ENCODE measurements at regions not wholly inside any gene's neighbourhood (a gene's known extent, or its start where the extent isn't known, plus 50 kb on each side); places are given as distances from the start of the nearest gene placed in this dataset.
"Not testable (repeated sequence)": the region's sequence is repeated elsewhere in the genome, so short reads cannot be mapped to it uniquely, and the experiment has no call there.

DNA sequence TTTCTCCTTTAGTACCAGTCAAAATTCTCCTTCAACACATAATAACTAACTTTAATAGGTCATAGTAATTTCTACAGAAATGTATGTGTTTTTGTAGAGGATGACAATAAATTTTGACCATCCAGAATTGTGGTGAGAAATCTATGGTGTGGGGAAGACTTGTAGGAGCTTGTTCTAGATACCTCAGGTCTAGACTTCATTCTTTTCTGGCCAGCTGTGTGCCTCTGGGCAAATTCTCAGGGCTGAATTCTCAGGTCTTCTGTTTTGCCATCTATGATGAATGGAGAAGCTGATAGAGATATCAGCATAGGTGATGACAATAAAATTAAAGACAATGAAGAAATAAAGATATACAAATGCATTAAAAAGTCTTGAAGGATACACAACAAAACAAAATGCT is 298.6 kb upstream of the MEF2C start:
- Histone ChIP-seq H3K27ac (no peak overlapping the region), H3K9me3 (no peaks in the 10 kb centered on the region), H3K4me3 (no peak overlapping the region), H3K4me1 (no peaks in the 10 kb centered on the region), H3K27me3 (no peaks in the 10 kb centered on the region), H3K36me3 (replicated peaks in 1 of 2; ENCODE audit: insufficient read depth in 1 of 2, low read depth in 2 of 2) (no peaks in the 10 kb centered on the region)
- intact Hi-C loops (cut with DNase I): no loop called here
- ATAC-seq: no peak
- TF ChIP-seq, protein P1, sequence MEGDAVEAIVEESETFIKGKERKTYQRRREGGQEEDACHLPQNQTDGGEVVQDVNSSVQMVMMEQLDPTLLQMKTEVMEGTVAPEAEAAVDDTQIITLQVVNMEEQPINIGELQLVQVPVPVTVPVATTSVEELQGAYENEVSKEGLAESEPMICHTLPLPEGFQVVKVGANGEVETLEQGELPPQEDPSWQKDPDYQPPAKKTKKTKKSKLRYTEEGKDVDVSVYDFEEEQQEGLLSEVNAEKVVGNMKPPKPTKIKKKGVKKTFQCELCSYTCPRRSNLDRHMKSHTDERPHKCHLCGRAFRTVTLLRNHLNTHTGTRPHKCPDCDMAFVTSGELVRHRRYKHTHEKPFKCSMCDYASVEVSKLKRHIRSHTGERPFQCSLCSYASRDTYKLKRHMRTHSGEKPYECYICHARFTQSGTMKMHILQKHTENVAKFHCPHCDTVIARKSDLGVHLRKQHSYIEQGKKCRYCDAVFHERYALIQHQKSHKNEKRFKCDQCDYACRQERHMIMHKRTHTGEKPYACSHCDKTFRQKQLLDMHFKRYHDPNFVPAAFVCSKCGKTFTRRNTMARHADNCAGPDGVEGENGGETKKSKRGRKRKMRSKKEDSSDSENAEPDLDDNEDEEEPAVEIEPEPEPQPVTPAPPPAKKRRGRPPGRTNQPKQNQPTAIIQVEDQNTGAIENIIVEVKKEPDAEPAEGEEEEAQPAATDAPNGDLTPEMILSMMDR (IDR thresholded peaks at IDR 0.05): no peak
- no peak for TF ChIP-seq POLR2A (IDR thresholded peaks at IDR 0.05)
- no peak for DNase-seq

DNA sequence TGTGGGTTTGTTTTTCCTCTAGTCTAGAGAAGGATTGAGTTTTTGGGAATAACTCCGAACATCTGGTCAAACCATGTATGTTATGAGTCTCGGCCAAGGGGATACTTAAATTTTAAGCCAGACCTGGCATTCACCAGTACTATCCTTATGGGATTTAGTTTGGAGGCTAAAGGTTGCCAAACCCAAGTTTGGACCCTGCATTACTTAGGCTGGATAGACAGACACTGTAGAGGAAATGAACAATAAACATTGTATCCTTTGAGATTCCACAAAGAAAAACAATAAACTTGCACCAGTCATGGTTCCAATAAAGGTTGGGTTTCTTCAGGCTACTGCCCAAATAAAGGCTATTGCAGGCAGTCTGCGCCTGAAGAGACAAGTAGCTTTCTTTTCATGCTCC is 296.7 kb upstream of the MEF2C start:
- H3K27ac ChIP-seq: no peak overlapping the region
- H3K36me3 ChIP-seq (replicated peaks in 1 of 2; ENCODE audit: insufficient read depth in 1 of 2, low read depth in 2 of 2): no peaks in the 10 kb centered on the region

DNA sequence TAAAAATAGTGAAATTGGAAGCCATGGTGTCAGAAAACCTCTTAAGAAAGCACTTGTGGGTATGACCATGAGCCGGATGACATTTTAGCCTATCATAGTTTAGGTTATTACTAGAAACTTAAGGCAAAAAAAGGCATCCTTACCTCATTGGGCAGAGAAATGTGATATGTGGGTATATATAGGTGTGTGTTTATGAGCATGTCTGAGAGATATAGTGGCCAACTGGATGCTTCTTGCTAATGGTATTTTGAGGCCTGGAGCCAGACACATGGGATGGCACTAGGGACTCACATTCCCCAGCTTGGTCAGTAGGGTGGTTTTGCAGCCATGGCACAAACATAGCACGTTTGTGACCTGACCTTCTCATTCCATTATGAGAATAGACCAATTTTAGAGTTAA is 295.6 kb upstream of the MEF2C start:
- no peak for TF ChIP-seq POLR2A (IDR thresholded peaks at IDR 0.05)
- TF ChIP-seq, protein P1 (IDR thresholded peaks at IDR 0.05): no peak
- intact Hi-C loops (cut with DNase I): no loop called here

More for the DNA sequence above, 296.7 kb upstream of the MEF2C start:
- intact Hi-C loops (cut with DNase I): no loop called here
- H3K4me3 ChIP-seq: no peak overlapping the region
- no peaks in the 10 kb centered on the region for H3K9me3 ChIP-seq
- WGBS, 2 donors: 75 to 78% methylated on average over 3 of the region's 3 CpGs
- no peak for DNase-seq
- H3K4me1 ChIP-seq: no peaks in the 10 kb centered on the region
- TF ChIP-seq POLR2A (IDR thresholded peaks at IDR 0.05): no peak
- TF ChIP-seq, protein P1 (IDR thresholded peaks at IDR 0.05): no peak
- no peak for ATAC-seq
- H3K27me3 ChIP-seq: no peaks in the 10 kb centered on the region

DNA sequence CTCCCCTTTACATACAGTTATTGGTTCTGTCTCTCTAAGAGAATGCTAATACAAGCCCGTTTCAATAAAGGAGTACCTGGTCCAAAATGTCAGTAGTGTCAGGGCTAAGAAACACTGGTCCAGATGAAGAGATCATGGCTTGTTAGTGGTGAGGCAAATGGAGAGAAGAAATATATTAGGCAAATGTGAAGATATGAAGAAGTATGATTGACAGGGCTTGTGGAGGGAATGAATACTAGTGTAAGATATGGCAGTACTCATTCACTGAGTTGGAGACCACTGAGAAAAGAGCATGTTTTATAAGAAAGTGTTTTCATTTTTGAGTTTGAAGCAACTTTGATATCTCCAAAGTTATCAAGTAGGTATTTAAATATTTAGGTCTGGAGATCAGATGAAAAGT is 290.5 kb upstream of the MEF2C start:
- no peak for TF ChIP-seq POLR2A (IDR thresholded peaks at IDR 0.05)
- TF ChIP-seq, protein P1 (IDR thresholded peaks at IDR 0.05): no peak
- intact Hi-C loops (cut with DNase I): no loop called here
- Histone ChIP-seq H3K9me3 (no peaks in the 10 kb centered on the region), H3K36me3 (replicated peaks in 1 of 2; ENCODE audit: insufficient read depth in 1 of 2, low read depth in 2 of 2) (no peaks in the 10 kb centered on the region), H3K27ac (no peak overlapping the region), H3K4me3 (no peak overlapping the region), H3K4me1 (no peaks in the 10 kb centered on the region), H3K27me3 (no peaks in the 10 kb centered on the region)
- no peak for DNase-seq
- WGBS, 2 donors: 68 to 83% methylated on average over 1 of the region's 1 CpG
- no peak for ATAC-seq

More for the DNA sequence above, 295.6 kb upstream of the MEF2C start:
- Histone ChIP-seq H3K4me3 (no peak overlapping the region), H3K9me3 (no peaks in the 10 kb centered on the region), H3K36me3 (replicated peaks in 1 of 2; ENCODE audit: insufficient read depth in 1 of 2, low read depth in 2 of 2) (no peaks in the 10 kb centered on the region), H3K4me1 (no peaks in the 10 kb centered on the region), H3K27me3 (no peaks in the 10 kb centered on the region), H3K27ac (no peak overlapping the region)
- DNase-seq (no peak), ATAC-seq (no peak)
- whole genome bisulfite sequencing, 2 donors: 68 to 77% methylated on average over 2 of the region's 2 CpGs

DNA sequence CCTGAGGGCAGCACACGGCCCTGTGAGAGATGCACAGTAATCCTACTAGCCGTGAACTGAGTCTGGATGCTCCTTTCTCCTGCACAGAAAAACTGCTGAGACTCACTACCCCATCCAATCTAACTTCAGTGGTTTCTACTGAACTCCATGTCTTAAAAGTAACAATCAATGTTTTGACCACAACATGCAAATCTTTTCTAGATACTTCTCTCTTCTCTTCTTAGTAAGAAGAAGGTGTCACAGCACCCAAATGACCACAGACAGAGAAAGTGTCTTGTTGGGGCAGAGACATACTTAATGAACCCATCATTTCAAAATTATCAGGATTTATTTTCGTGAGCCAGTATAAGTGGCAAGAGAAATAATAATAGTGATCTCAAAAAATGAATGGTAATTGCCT is 285.8 kb upstream of the MEF2C start:
- no peak for DNase-seq
- Histone ChIP-seq H3K27me3 (no peaks in the 10 kb centered on the region), H3K27ac (no peak overlapping the region)

DNA sequence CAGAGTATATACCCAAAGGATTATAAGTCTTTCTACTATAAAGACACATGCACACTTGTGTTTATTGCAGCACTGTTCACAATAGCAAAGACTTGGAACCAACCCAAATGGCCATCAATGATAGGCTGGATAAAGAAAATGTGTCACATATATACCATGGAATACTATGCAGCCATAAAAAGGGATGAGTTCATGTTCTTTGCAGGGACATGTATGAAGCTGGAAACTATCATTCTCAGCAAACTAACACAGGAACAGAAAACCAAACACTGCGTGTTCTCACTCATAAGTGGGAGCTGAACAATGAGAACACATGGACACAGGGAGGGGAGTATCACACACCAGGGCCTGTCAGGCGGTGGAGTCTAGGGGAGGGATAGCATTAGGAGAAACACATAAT is 281.7 kb upstream of the MEF2C start:
- H3K27me3 ChIP-seq; DNase-seq; H3K9me3 ChIP-seq; H3K27ac ChIP-seq; H3K4me1 ChIP-seq; intact Hi-C loops (cut with DNase I); H3K36me3 ChIP-seq (replicated peaks in 1 of 2; ENCODE audit: insufficient read depth in 1 of 2, low read depth in 2 of 2); H3K4me3 ChIP-seq; ATAC-seq: not testable (repeated sequence)
- 90 to 94% methylated on average over 2 of the region's 2 CpGs for WGBS, 2 donors

More for the DNA sequence above, 285.8 kb upstream of the MEF2C start:
- TF ChIP-seq POLR2A (IDR thresholded peaks at IDR 0.05): no peak
- TF ChIP-seq, protein P1 (IDR thresholded peaks at IDR 0.05): no peak
- H3K4me1 ChIP-seq: no peaks in the 10 kb centered on the region
- H3K4me3 ChIP-seq: no peak overlapping the region
- H3K36me3 ChIP-seq (replicated peaks in 1 of 2; ENCODE audit: insufficient read depth in 1 of 2, low read depth in 2 of 2): no peaks in the 10 kb centered on the region
- intact Hi-C loops (cut with DNase I): no loop called here
- no peaks in the 10 kb centered on the region for H3K9me3 ChIP-seq
- ATAC-seq: no peak
- 67 to 80% methylated on average over 3 of the region's 3 CpGs for WGBS, 2 donors
